HepG2 (cell line): ENCODE measurements at regions not wholly inside any gene's neighbourhood (a gene's known extent, or its start where the extent isn't known, plus 50 kb on each side); places are given as distances from the start of the nearest gene placed in this dataset.

ENCODE experiments used
- ATAC-seq: fragments of 200-7000 bp; cut with Tn5 transposase; 3 replicates; pipeline ENCODE4 v1.9.1; 2020; ENCODE audit warnings: mild to moderate bottlenecking, moderate library complexity
- BruUV-seq: library from RNA; stranded (reverse); fragments of 400-500 nt; replicated peaks from 2 replicates; lab custom pipeline; 2021; lab: Mats Ljungman, UMichigan
- CTCF ChIA-PET: fragments of 300-600 bp; formaldehyde crosslinking; extraction: SDS; loops from one replicate; lab custom pipeline; 2021; ENCODE audit warnings: low total read pairs, inconsistent platforms, low intra/inter-chr PET ratio; lab: Yijun Ruan, JAX
- POLR2A ChIA-PET: fragments of 350-600 bp; sonication (Branson Sonifier 250); formaldehyde crosslinking; loops from one replicate; lab custom pipeline; 2020; ENCODE audit warnings: antibody characterized with exemption, inconsistent platforms; lab: Yijun Ruan, JAX
- DNase-seq: peaks from one replicate; pipeline ENCODE4 v3.0.0-alpha.2; 2015; ENCODE audit warnings: low spot score
- FAIRE-seq: peaks from 3 replicates; lab custom pipeline; 2011; peaks lifted over from hg19 to GRCh38; lab: Jason Lieb, UNC
- H2AFZ ChIP-seq: one replicate; pipeline ENCODE4 v1.6.1; 2011; ENCODE audit warnings: low read length, inconsistent platforms
- H3K27ac ChIP-seq: fragments of 300-600 bp; 3 replicates; pipeline ENCODE4 v1.8.0; 2011; ENCODE audit warnings: mixed run types, mild to moderate bottlenecking, mixed read lengths, low read length, inconsistent platforms; ENCODE audit not compliant: insufficient read depth; ENCODE audit errors: extremely low read length
- H3K27me3 ChIP-seq, 2 experiments: fragments of 200-600 bp in 1 of 2; 2 replicates in 1 of 2; 3 replicates in 1 of 2; pipeline versions ENCODE4 v1.6.0 to v1.8.0; 2011; ENCODE audit warnings: low read length in 2 of 2, mild to moderate bottlenecking in 2 of 2, moderate library complexity in 2 of 2, inconsistent platforms in 1 of 2; ENCODE audit not compliant: insufficient read depth in 2 of 2, control insufficient read depth in 1 of 2
- H3K36me3 ChIP-seq, 2 experiments: fragments of 200-600 bp in 1 of 2; replicated peaks in 1 of 2; 2 replicates in 1 of 2; 3 replicates in 1 of 2; pipeline versions ENCODE4 v1.5.1 to v1.8.0; 2011; ENCODE audit warnings: low read length in 2 of 2, inconsistent platforms in 1 of 2; ENCODE audit not compliant: insufficient read depth in 2 of 2, control insufficient read depth in 1 of 2
- H3K4me1 ChIP-seq: 2 replicates; pipeline ENCODE4 v1.5.1; 2012; ENCODE audit warnings: low read length, inconsistent platforms; ENCODE audit not compliant: insufficient read depth
- H3K4me2 ChIP-seq: 2 replicates; pipeline ENCODE4 v1.6.0; 2011; ENCODE audit warnings: low read depth, low read length, inconsistent platforms
- H3K4me3 ChIP-seq, 3 experiments: fragments of 200-600 bp in 1 of 3; sonication (generic), shearing (Covaris generic) in 1 of 3; replicated peaks in 1 of 3; 2 replicates each; pipeline ENCODE4 v1.5.1; 2011 to 2016; ENCODE audit warnings: low read length in 3 of 3, inconsistent platforms in 2 of 3, low read depth in 2 of 3, mild to moderate bottlenecking in 2 of 3, control low read depth in 1 of 3, mixed read lengths in 1 of 3; ENCODE audit not compliant: insufficient read depth in 1 of 3
- H3K79me2 ChIP-seq: one replicate; pipeline ENCODE4 v1.6.1; 2011; ENCODE audit warnings: low read length, inconsistent platforms; ENCODE audit not compliant: insufficient read depth
- H3K9ac ChIP-seq: 2 replicates; pipeline ENCODE4 v1.6.0; 2011; ENCODE audit warnings: mild to moderate bottlenecking, low read depth, low read length, inconsistent platforms; ENCODE audit not compliant: insufficient read depth
- H3K9me3 ChIP-seq: 2 replicates; pipeline ENCODE4 v1.5.1; 2012; ENCODE audit warnings: mild to moderate bottlenecking, low read length
- H4K20me1 ChIP-seq: 2 replicates; pipeline ENCODE4 v1.6.0; 2011; ENCODE audit warnings: inconsistent platforms, mild to moderate bottlenecking, low read length, moderate library complexity; ENCODE audit not compliant: insufficient read depth
- ASH2L ChIP-seq: fragments of 300-600, 200-600 bp; sonication (generic); IDR thresholded peaks from 2 replicates; pipeline ENCODE4 v1.7.0; 2017; ENCODE audit warnings: low read depth, mild to moderate bottlenecking, moderate library complexity, mixed read lengths, low read length; ENCODE audit not compliant: insufficient read length
- CEBPB ChIP-seq: IDR thresholded peaks from 2 replicates; pipeline ENCODE4 v1.6.1; 2011; ENCODE audit warnings: low read depth, low read length, improper control_type of control experiment, borderline replicate concordance
- EED ChIP-seq: sonication (generic); formaldehyde crosslinking; IDR thresholded peaks from 2 replicates; pipeline ENCODE4 v1.5.0; 2020; ENCODE audit warnings: mild to moderate bottlenecking, missing genetic modification reagents
- GLI4 ChIP-seq: sonication (generic); formaldehyde crosslinking; IDR thresholded peaks from 2 replicates; pipeline ENCODE4 v1.5.1; 2020; ENCODE audit warnings: missing genetic modification reagents, mild to moderate bottlenecking, moderate library complexity, borderline replicate concordance
- HNRNPLL ChIP-seq: fragments of 200-400 bp; formaldehyde crosslinking; IDR thresholded peaks from 2 replicates; pipeline ENCODE4 v1.6.1; 2017; ENCODE audit warnings: mild to moderate bottlenecking, low read depth, low read length; ENCODE audit not compliant: poor library complexity, severe bottlenecking
- NR1H2 ChIP-seq: sonication (generic); formaldehyde crosslinking; IDR thresholded peaks from 2 replicates; pipeline ENCODE4 v1.8.1; 2022; ENCODE audit warnings: low read depth, missing genetic modification reagents, borderline replicate concordance
- PBX2 ChIP-seq: IDR thresholded peaks from 2 replicates; pipeline ENCODE4 v1.6.1; 2016; ENCODE audit warnings: control low read depth
- RFX5 ChIP-seq: IDR thresholded peaks from 2 replicates; pipeline ENCODE4 v1.6.1; 2011; ENCODE audit warnings: low read depth, low read length, improper control_type of control experiment
- SATB2 ChIP-seq: sonication (generic); formaldehyde crosslinking; IDR thresholded peaks from 2 replicates; pipeline ENCODE4 v1.5.0; 2020; ENCODE audit warnings: missing genetic modification reagents
- SRSF9 ChIP-seq: fragments of 200-400 bp; formaldehyde crosslinking; IDR thresholded peaks from 2 replicates; pipeline ENCODE4 v1.6.1; 2018; ENCODE audit warnings: borderline replicate concordance, mild to moderate bottlenecking, low read depth, low read length; ENCODE audit not compliant: insufficient read depth, poor library complexity, severe bottlenecking
- ZFAT ChIP-seq: sonication (generic); formaldehyde crosslinking; conservative IDR thresholded peaks from 2 replicates; pipeline ENCODE4 v1.8.1; 2023; ENCODE audit warnings: missing genetic modification reagents, inconsistent platforms
- ZFP36L2 ChIP-seq: sonication (generic); formaldehyde crosslinking; IDR thresholded peaks from 2 replicates; pipeline ENCODE4 v1.4.0; 2020; ENCODE audit warnings: missing genetic modification reagents
- ZFP62 ChIP-seq: sonication (generic); formaldehyde crosslinking; IDR thresholded peaks from 2 replicates; pipeline ENCODE4 v1.4.0; 2020; ENCODE audit warnings: missing genetic modification reagents
- WGBS: methylation state at CpG from one replicate; pipeline ENCODE4 v1.1.6; 2017; ENCODE audit warnings: low lambda C conversion rate; 5-methylcytosine and 5-hydroxymethylcytosine counted together
- in situ Hi-C: cut with HindIII; loops from 2 replicates; pipeline ENCODE4 v1.10.0; 2017; ENCODE audit warnings: low pct_unique_long_range_greater_than_20kb; ENCODE audit not compliant: extremely low pct_ligation_motif_present
- intact Hi-C: fragments of 100-400 bp; cut with micrococcal nuclease; formaldehyde crosslinking; loops from one replicate; pipeline ENCODE4 v1.10.0; 2022; ENCODE audit not compliant: unreplicated experiment

GRCh38 chr5:102579379-102579778, 80.6 kb upstream of the SLCO6A1 start:
- ATAC-seq: no peak
- H3K4me1 ChIP-seq: no peaks in the 10 kb centered on the region
- no peak overlapping the region for H2AFZ ChIP-seq
- no peaks in the 10 kb centered on the region for H4K20me1 ChIP-seq
- BruUV-seq: no TSS peak
- WGBS: 3% methylated on average over 1 of the region's 1 CpG
- in situ Hi-C loops (no loop called here), intact Hi-C loops (no loop called here)
- H3K9ac ChIP-seq: no peak overlapping the region
- TF ChIP-seq RFX5 (no peak), ZFAT (CRISPR knock-in tag) (no peak), SATB2 (CRISPR knock-in tag) (no peak), NR1H2 (CRISPR knock-in tag) (no peak), CEBPB (no peak), SRSF9 (no peak), ZFP36L2 (CRISPR knock-in tag) (no peak), GLI4 (CRISPR knock-in tag) (no peak), EED (CRISPR knock-in tag) (no peak), ASH2L (no peak), PBX2 (CRISPR knock-in tag) (no peak), HNRNPLL (no peak), ZFP62 (CRISPR knock-in tag) (no peak)
- no peak overlapping the region for H3K4me2 ChIP-seq
- no peaks in the 10 kb centered on the region for H3K36me3 ChIP-seq
- no peak overlapping the region for H3K4me3 ChIP-seq
- no peak for FAIRE-seq
- no peak overlapping the region for H3K27ac ChIP-seq
- no peaks in the 10 kb centered on the region for H3K9me3 ChIP-seq
- no peaks in the 10 kb centered on the region for H3K79me2 ChIP-seq
- H3K27me3 ChIP-seq: no peaks in the 10 kb centered on the region
- DNase-seq: no peak
- CTCF ChIA-PET: no interaction called here
- POLR2A ChIA-PET: no interaction called here
